IPS-18c (cell line): ENCODE measurements at regions not wholly inside any gene's neighbourhood (a gene's known extent, or its start where the extent isn't known, plus 50 kb on each side); places are given as distances from the start of the nearest gene placed in this dataset.
"Not testable (repeated sequence)": the region's sequence is repeated elsewhere in the genome, so short reads cannot be mapped to it uniquely, and the experiment has no call there.

ENCODE experiments used
- H3K4me3 ChIP-seq: 2 replicates; pipeline ENCODE4 v1.7.0; 2013; ENCODE audit warnings: low read depth, mild to moderate bottlenecking, low read length, moderate library complexity; ENCODE audit not compliant: insufficient read depth
- H3K9me3 ChIP-seq: one replicate; pipeline ENCODE4 v1.6.1; 2013; ENCODE audit warnings: mild to moderate bottlenecking, low read length, moderate library complexity; ENCODE audit not compliant: control insufficient read depth, insufficient read depth

DNA sequence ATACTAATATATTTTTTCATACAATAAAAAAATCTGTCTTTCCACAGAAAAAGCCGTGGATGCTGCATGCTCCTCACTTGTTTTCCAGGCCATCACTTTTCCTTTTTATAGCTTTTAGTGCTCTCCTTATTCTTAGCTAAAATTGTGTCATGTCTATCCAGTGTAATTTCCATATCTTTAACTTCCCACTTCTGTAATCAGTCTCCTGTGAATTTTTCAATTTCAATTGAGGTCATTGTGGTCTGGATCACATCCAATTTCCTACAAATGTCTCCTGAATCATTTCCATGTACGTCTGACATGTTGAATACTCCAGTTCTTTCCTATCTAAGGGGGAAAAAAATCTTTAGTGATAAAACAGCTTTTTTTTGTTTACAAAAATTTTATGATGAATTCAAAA is 838.2 kb upstream of the B3GALT2 start:
- Histone ChIP-seq H3K9me3 (no peaks in the 10 kb centered on the region), H3K4me3 (no peak overlapping the region)

DNA sequence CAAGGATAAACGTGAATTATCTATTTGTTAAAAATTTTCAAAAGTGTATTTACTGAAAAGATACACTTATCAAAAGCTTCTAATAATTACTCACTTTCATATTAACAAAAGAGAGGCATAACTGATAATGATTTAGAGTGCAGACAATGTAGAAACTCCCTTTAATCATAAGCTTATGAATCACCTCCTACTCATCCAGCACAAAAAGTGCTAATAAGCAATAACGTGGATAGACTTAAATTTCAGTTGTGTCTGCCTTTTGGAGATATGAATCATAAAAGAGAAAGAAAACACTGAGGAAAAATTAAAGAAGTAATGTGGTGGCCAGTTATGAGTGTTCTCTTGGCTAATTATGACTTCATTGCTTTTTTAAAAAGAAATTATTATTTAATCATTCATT is 827.6 kb upstream of the B3GALT2 start:
- H3K4me3 ChIP-seq: no peak overlapping the region

DNA sequence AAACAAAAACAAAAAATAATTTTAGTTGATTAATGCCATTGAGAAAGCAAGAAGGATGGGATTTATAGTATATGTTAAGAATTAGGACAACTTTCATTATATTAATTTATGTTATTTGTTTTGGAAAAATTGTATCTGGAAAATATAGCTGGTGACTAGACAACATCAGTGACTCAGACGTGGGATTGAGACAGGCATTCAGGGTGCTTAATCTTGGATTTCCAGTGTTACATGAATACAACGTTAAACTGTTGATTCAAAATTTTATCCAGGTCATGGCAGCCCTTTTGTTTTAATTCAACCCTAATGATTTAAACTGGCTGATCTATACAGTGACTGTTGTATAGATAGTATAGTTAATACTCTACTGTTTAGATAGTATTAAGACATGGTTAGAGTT is 827.1 kb upstream of the B3GALT2 start:
- no peaks in the 10 kb centered on the region for H3K9me3 ChIP-seq
- no peak overlapping the region for H3K4me3 ChIP-seq

More for the DNA sequence above, 827.6 kb upstream of the B3GALT2 start:
- no peaks in the 10 kb centered on the region for H3K9me3 ChIP-seq

DNA sequence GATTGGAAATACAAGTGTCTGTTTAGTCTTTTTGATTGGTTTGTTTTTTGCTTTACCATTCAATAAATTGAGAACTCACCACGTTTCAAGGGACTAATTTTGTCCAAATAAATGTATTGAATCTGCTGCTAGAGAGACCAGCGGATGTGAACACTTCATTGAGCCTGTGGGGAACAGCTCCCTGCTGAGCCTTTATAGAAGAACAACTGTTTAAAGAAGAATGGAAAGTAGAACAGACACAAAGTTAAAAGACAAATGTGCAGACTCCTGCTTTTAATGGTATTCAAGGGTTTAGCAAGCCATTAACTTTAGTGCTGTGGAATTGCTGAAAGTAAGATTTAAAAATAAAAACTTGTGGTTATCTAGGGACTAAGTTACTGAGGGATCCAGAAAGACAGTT is 817.7 kb upstream of the B3GALT2 start:
- Histone ChIP-seq H3K9me3 (no peaks in the 10 kb centered on the region), H3K4me3 (no peak overlapping the region)

DNA sequence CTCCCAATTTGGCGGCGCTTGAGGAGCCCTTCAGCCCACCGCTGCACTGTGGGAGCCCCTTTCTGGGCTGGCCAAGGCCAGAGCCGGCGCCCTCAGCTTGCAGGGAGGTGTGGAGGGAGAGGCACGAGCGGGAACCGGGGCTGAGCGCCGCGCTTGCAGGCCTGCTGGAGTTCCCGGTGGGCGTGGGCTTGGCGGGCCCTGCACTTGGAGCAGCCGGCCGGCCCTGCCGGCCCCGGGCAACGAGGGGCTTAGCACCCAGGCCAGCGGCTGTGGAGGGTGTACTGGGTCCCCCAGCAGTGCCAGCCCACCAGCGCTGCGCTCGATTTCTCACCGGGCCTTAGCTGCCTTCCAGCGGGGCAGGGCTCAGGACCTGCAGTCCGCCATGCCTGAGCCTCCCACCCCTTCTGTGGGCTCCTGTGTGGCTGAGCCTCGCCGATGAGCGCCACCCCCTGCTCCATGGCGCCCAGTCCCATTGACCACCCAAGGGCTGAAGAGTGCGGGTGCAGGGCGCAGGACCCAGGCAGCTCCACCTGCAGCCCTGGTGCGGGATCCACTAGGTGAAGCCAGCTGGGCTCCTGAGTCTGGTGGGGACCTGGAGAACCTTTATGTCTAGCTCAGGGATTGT is 815.4 kb upstream of the B3GALT2 start:
- not testable (repeated sequence) for H3K9me3 ChIP-seq, H3K4me3 ChIP-seq

DNA sequence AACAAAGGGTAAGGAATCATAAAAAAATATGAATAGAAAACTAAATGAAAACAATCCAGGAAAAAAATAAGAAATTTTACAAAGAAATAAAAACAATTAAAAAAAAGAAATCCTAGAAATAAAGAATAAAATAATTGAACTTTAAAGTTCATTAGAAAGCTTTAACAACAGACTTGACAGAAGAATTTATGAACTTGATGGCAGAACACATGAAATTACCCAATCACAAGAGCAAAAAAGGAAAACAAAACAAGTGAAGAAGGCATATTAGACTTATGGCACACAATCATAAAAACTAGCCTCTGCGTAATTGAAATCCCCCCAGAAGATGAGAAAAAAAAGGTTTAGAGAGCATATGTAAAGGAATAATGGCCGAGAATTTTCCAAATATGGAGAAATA is 802.5 kb upstream of the B3GALT2 start:
- H3K4me3 ChIP-seq: no peak overlapping the region
- peaks cover 4% of the 10 kb centered on the region for H3K9me3 ChIP-seq

DNA sequence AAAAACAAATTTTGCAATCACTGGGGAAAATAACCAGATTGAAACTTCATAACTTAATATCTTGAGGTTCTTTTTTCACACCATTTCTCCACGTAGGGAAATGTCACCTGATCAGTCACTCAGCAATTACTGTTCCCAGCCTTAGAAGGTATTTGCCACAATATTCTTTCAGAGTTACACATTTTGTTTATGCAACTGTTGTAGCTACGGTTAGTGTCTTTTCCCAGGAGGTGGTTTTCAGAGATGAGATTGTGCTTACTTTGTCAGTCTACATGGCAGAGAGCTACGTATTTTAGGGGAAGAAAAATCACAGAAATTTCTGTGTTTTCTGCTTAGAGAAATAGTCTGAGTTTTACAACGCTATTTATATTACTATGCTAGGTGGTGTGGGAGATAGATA is 792.8 kb upstream of the B3GALT2 start:
- no peak overlapping the region for H3K4me3 ChIP-seq
- H3K9me3 ChIP-seq: no peaks in the 10 kb centered on the region

DNA sequence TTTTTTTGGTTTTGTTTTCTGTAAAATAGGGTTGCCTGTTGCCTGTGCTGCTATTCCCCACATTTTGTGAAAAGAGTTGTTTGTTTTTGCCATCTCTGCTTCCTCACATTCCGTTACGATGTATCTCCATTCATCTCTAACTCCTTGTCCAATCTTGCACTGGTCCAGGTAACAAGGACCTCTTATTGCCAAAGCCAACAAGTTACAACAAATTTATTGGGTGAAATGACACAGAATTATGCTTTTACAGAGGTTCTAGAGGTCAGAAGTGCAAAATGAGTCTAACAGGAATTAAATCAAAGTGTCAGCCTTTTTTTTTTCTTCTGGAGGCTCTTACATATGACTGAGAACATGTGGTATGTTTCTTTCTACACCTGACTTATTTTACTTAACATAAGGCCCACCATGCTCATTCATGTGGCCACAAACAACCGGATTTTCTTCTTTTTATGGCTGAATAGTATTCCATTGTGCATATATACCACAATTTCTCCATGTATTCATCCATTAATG is 787.9 kb upstream of the B3GALT2 start:
- no peak overlapping the region for H3K4me3 ChIP-seq
- H3K9me3 ChIP-seq: no peaks in the 10 kb centered on the region

DNA sequence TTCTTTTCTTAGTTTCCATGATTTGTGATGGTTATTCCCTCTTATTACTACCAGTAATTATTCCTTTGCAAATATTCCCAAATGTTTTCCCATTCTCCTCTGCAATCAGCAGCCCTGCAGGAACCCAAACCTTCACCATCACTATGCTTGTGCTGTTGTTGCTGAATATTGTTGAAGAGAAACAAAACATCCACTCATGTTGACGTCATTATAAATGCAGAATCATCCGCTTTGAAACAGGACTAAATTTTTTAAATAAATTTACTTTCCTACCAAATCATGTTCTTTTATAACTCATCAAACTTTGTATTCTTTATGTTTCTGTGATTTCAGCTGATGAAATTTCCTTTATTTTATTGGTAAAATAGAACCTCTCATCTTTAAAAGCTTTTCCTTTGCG is 787.0 kb upstream of the B3GALT2 start:
- Histone ChIP-seq H3K4me3 (no peak overlapping the region), H3K9me3 (no peaks in the 10 kb centered on the region)

DNA sequence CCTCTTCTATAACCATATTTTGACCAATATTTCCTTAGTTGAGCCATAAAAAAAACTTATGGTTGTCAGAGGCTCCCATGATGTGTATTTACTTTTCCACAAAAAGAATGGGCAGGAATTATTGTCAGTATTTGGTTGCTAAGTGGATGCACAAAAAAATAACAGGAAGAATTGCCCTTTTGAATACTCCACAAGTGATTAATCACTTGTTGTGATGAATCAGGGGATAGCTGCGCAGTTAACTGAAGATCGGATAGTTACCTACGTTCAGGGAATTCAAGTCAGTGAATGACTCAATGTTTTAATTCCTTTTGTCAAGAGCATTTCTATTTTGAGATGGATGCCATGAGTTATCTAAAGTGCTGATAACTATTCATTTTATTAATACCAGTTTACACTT is 785.2 kb upstream of the B3GALT2 start:
- no peaks in the 10 kb centered on the region for H3K9me3 ChIP-seq

DNA sequence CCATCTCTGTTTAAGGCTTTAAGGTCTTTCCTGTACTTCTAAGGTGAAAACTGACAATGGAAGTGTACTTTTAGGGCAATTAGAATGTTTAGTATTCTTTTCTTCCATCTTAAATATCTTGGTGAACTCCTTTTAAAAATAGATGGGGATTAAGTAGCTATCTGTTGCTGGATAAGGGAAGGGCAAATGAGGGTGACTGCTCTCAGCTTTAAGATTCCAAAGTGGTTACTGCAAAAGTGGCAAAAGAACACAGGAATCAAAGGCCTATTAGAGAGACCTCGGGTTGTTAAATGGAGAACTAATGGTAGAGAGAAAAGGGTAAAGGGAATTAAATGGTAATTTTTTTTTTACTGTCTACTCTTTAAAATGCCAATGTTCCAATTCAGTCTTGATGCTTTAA is 774.1 kb upstream of the B3GALT2 start:
- Histone ChIP-seq H3K4me3 (no peak overlapping the region), H3K9me3 (no peaks in the 10 kb centered on the region)

More for the DNA sequence above, 785.2 kb upstream of the B3GALT2 start:
- H3K4me3 ChIP-seq: no peak overlapping the region

DNA sequence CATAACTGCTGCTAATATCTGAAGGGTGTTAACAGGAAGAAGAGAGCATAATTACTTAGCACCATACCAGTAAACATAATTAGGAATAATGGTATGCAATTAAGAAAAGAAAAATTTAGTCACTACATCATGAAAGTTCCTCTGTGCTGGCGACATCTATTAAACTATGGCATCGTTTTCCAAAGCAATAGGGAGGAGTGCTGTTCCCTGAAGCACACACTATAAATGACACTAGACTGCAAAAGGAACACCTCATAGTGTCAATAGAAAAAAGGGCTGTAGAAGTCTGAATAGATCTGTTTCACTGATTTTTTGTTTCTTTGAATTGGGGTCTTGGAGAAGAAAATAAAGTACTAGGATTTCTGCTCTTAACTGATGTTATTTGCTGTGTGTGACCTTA is 773.6 kb upstream of the B3GALT2 start:
- Histone ChIP-seq H3K4me3 (no peak overlapping the region), H3K9me3 (no peaks in the 10 kb centered on the region)

DNA sequence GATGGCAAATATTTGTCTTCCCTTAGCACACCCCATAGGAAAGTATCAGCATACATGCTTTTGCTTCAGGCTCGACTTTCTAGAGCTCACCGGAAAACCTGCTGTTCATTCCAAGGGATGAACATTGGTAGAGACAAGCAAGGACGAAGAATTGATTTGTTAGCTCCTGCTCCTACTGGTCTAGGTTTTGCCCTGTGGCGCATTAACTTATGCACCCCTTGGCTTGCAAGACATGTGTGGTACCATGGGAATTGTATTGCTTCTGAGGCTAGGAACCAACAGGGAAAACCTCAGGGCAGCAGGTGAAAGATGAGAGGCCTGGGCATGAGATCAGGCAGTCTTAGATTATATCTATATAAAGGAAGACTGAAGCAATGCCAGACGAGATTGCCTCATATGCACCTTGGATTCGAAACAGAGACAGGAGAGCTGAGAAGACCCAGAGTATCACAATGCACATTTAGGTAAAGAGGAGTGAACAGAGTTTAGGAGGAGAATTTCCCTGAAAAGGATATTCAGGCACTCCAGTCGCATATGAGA is 771.2 kb upstream of the B3GALT2 start:
- Histone ChIP-seq H3K9me3 (no peaks in the 10 kb centered on the region), H3K4me3 (no peak overlapping the region)

DNA sequence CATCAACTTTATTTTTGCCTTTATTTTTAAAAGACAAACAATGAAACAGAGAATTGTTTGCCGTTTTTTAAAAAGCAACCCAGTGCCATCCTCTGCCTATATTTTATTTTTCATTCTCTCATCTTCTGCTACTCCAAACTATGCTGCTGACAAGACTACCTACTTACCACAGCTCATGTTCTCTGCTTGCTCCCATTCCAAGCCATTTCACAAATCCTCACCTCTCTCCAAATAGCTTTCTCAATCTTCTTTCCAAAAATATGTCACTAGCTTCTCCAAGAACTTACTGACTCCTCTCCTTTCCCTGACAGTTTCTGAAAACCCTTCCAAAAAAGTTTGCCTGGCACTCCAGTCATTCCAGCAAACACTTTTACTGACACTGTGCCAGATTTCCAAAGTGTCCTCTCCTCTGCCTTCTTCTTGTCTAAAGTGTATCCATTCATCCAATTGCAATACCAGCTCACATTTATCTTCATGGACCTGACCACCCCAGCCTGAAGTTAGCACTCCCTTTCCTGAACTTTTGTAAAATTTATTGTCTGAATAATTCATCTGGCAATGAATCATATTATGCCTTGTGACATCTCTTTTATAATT is 766.5 kb upstream of the B3GALT2 start:
- no peaks in the 10 kb centered on the region for H3K9me3 ChIP-seq

DNA sequence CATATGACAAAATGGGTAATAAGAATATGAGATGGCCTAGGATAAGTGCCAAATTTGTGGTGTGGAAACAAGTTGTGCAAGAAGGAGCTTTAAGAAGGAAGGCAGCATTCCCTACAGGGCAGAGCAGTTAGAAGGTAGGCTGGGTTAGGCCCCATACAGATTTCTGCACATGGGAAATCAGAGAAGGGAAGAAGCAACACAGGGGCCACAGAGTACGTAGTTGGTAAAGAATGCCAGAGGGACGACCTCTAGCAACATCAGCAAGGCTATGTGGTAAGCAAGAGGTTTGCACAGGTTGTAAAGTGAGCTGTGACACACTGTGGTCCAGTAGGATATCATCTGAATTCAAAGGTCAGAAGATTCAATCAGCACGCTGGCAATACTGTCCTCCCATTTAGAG is 765.6 kb upstream of the B3GALT2 start:
- Histone ChIP-seq H3K9me3 (no peaks in the 10 kb centered on the region), H3K4me3 (no peak overlapping the region)

More for the DNA sequence above, 766.5 kb upstream of the B3GALT2 start:
- no peak overlapping the region for H3K4me3 ChIP-seq

DNA sequence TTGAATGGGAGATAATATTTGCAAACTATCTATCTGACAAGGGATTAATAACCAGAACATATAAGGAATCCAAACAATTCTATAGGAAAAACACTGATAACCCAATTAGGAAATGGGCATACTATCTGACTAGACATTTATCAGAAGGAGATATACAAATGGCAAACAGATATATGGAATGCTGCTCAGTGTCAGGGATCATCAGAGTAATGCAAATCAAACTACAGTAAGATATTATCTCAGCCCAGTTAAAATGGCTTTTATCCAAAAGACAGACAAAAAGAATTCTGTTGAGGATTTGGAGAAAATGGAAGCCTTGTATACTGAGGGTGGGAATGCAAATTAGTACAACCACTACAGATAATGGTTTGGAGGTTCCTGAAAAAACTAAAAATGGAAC is 758.0 kb upstream of the B3GALT2 start:
- H3K9me3 ChIP-seq: peaks cover 2% of the 10 kb centered on the region
- no peak overlapping the region for H3K4me3 ChIP-seq

DNA sequence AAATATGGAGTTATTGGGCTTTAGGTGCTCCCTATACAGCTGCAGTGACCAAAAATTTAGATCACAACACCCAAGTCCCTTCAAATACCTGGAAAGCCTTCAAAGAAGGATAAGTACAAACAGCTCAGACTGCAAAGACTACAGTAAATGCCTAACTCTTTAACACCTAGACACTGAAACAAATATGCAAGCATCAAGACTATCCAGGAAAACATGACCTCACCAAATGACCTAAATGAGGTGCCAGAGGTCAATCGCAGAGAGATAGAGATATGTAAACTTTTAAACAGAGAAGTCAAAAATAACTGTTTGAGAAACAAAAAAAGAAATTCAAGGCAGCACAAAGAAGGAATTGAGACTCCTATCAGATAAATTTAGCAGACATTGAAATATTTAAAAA is 753.8 kb upstream of the B3GALT2 start:
- peaks cover 2% of the 10 kb centered on the region for H3K9me3 ChIP-seq
- no peak overlapping the region for H3K4me3 ChIP-seq

DNA sequence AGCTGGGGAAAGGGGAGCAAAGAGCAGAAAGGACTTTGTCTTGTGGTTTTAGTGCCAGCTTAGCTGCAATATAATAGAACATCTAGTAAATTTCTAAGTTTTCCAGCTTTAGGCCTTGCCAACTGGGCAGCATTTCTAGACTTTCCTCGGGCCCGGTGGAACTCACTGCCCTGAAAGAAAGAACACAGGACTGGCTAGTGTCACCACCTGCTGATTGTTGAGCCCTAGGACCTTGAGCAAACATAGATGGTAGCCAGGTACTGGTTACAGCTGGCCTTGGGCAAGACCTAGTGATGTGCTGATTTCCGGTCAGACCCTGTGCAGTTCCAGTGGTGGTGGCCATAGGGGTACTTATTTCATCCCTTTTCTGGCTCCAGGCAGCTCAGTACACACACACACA is 753.2 kb upstream of the B3GALT2 start:
- H3K9me3 ChIP-seq: peaks cover 2% of the 10 kb centered on the region
- H3K4me3 ChIP-seq: no peak overlapping the region

DNA sequence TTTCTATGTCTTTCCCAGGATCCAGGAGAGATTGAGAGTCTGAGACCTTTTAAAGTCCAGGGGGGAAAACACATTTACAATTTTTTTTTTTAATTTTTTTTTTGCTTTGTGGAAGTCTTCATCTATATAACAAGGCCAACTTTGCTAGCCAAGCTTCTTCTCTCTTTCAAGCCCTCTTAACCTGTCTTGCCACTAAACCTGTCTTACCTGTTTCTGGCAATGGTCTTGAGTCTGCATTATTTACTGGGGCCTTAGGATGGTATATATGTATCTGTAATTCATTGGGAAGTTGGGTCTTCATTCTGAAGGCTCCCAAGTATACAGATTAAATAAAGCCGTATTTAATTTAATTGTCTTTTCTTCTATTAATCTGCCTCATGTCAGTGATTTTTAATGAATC is 750.9 kb upstream of the B3GALT2 start:
- Histone ChIP-seq H3K9me3 (peaks cover 2% of the 10 kb centered on the region), H3K4me3 (no peak overlapping the region)
